ENCODE measurements at regions not wholly inside any gene's neighbourhood (a gene's known extent, or its start where the extent isn't known, plus 50 kb on each side); places are given as distances from the start of the nearest gene placed in this dataset.
"Not testable (repeated sequence)": the region's sequence is repeated elsewhere in the genome, so short reads cannot be mapped to it uniquely, and the experiment has no call there.

DNA sequence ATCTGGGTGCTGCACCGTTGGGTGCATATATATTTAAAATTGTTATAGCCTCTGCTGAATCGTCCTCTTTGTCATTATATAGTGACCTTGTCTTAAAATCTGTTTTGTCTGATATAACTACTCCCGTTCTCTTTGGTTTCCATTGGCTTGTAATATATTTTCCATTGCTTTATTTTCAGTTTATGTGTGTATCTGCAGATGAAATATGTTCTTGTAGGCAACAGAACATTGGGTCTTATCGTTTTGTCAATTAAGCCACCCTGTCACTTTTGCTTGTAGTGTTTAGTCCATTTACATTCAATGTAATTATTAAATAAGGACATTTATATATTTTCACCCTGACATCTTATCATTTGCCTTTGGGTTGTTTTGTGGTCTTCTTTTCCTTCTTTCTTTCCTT, 933.9 kb downstream of the EPHA7 start:
- no peak for DNase-seq

DNA sequence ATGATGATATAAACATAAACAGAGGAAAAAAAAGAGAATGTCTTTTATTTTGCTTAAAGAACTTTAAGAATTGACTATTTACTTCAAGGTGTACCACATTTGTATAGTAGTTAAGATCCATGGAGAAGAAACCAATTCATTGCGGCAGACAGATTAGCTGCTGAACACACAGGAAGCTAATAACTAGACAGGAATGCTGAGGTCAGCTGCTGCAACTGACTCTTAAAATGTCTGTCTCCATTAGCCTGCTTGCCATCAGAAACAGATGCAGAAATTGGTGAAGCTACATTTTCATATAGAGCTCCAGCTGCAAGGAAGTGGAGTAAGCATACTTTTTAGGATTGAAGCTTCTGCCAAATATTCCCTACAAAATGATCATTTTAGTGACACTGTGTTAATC, 939.5 kb downstream of the EPHA7 start:
- no peak for DNase-seq

DNA sequence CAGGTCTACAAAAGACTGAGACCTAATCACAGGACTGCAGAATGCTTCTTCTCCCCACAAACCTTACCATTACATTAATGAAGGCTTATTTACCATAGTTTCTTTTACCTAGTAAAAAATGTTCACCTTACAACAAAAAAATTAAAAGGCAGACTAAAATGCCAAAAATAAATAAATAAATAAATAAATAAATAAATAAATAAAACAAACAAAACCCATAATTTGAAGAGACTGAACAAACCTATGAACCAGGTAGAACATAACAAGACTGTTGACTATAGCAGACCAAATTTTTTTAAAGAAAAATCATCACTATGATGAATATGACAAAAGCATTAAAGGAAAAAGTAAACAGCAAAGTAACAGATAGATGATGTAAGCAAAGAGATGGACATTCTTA, 946.3 kb downstream of the EPHA7 start:
- DNase-seq: no peak

DNA sequence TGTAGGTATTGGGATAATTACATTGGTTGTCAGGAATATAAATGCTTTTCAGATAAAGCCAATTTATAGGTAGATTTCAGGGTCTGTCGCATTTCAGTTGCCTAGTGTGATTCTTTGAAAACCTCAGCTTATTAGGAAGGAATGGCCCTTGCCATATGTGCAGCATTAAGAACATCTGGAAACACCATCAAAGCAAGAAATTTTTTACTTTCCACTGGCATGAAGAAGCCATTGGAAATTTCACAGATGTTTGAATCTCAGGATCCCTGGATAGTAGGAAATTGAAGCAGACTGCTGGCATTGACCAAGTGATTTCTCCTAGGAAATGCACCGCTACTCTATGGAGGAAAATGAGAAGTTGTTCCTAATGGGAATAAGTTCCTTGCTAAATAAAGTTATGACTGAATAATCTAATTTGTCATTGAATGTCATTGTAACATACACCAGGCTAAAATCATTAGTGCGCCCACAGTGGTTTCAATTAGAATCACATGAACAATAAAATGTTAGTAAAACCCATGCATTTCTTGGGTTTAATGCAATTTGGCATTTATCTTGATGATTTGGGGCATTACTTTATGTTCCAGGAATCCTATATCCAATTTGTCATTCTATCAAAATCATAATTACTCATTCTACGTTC, 950.1 kb downstream of the EPHA7 start:
- DNase-seq: no peak

DNA sequence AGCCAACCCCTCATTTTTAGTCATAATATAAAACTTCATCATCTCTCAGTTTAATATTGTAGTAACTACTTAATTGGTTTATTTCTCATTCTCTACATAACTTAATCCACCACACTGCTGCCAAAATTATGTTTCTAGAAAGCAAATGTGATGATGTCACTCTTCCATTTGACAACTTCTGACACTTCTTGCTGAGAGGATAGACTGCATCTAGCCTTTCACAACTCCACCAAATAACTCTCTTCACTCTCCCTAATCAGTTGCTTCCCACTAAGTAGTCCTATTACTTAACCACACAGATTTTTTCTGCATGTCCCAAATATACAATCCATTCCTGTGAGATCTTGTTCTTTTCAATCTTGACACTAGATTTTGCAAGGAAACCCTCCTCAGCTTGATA, 951.3 kb downstream of the EPHA7 start:
- no peak for DNase-seq

DNA sequence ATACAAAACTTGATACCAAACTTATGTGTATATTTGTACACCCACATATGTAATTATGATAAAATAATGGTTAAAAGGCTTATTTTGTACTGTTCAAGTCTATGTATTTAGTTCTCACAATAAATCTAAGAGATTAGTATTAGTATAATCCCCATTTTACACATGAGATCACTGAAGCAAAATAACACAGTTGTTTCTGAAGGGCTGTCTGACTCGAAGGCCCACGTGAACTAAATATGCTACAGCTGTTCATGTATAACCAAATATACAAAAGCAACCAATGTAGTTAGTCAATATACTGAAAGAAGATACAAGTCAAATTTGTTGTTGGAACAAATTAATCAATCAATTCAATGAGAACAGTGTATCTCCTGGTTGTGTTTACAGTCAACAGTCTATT, 959.2 kb downstream of the EPHA7 start:
- no peak for DNase-seq

DNA sequence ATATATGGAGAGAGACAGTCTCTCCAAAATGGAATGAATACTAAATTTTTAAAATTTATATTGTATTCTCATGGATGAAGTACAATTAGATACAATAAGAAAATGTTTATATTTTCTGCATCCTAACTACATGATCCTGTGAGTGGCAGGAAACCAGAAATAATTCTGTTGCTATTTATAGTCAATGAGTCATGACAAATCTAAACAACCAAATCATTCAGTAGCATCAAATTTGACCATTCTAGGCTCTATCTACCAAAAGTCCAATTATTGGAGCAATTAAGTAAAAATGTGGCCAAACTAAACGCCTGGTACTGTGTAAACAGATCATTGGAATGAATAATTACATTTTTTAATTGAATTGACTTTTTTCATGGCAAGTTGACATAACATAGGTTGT, 959.8 kb downstream of the EPHA7 start:
- no peak for DNase-seq

DNA sequence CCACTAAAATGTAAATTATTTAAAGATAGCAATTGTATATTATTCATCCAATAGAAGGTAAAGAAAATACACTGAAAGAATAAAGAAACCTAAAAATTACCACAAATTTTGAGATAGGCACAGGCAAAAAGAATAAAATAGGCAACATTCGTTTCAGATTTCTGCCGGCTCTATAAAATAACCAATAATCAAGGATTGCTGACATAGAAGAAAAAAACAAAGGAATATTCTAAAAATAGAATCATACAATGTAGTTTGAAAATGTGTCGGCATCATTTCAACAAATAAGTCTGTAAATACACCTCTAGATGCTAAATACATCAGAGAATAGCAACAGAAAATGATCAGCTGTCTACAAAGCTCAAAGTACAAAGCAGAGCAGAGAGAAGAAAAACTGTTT, 973.3 kb downstream of the EPHA7 start:
- DNase-seq: no peak

DNA sequence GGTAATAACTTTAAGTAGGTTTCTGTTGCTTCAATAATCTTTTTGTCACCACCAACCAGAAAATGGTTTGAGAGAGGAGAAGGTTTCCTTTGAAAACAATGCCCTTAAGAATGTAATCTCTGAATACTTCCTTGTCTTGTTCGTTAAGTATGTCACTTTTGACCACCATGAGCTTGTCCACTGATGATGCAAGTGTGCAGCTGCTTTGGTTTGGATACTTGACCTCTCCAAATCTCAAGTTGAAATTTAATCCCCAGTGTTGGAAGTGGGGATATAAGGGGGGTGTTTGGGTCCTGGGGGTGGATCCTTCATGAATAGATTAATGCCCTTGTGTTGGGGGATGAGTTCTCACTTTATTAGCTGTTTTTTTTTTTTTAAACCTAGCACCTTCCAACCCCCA, 985.4 kb downstream of the EPHA7 start:
- no peak for DNase-seq

DNA sequence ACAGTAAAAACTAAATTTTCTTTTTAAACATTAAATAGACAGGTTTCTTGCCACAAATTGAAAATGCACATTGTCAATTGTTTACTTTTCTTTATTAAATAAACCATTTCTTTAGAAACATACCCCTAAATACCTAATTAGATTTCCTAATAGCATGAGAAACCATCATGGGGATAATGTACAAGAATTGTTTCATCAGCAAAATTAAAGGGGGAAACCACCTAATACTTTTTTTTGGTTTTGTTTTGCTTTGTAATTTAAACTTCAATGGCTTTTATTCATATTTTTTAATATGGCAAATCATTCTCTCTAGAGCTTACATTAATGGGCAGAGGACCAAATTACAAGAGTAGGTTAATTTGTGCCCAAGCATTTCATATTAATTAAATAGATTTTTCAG, 987.9 kb downstream of the EPHA7 start:
- no peak for DNase-seq

DNA sequence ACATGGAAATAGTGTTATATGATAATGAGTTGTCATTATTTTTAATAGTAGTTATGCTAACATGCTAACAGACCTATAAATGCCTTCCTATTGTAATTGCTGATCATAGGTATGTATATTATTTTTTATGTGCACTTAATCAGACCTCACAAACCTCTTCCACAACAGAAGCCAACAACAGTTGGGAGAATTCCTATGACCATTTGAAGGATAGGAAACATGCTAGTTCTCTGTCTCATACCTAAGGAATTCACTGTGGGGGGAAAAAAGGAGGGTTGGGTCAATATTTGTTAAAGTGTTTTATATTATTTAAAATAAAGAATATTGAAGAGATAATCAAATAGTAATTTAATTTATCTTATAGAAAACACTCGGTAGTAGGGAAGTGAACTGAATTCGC, 990.9 kb downstream of the EPHA7 start:
- DNase-seq: no peak

DNA sequence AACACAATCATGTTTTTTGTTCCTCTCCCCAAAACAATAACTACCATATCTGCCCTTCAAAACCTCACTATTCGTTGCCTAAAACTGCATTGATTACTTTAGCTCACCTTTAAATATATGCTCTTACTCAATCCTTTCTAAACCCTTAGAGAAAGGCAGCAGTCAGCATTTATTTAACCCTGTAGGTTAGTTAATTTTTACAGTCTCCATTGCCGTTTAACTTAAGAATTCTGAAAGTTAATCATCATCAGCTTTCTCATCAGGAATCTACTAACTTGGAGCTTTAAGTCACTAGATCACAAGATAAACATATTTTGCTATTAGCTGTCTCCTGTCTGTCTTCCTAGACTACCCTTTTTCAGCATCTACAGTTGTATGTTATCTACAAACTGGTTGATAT, 991.9 kb downstream of the EPHA7 start:
- no peak for DNase-seq

DNA sequence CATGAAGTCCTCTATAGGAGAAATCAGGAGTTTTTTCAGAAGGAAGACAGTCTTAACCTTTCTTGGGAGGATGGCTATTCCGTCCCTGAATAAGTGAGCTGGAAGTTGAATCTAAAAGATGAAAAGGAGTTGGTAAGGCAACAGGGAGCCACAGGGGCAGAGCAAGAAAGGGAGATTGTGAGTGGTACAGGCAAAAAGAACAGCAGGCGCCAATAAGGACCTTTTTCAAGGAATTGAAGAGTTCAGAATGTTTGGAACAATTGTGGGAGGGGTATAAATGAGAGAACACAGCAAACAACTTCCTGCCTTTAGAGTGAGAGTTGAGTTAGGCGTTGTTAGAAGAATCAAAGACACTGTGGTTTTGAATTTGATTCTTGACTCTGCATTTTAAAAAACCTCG, 1003.7 kb downstream of the EPHA7 start:
- DNase-seq: no peak

DNA sequence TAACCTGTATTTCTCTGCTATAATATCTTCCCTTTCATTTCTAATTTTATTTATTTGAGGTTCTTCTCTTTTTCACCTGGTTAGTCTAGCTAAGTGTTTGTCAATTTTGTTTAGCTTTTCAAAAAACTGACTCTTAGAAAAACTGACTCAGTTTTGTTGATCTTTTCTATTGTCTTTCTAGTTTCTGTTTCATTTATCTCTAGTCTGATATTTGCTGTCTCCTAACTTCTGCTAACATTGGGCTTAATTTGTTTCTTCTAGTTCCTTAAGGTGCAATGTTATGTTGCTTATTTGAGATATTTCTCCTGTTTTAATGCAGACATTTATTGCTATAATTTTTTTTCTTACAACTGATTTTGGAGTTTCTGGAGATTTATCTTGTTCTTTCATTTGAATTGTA, 1011.0 kb downstream of the EPHA7 start:
- no peak for DNase-seq

DNA sequence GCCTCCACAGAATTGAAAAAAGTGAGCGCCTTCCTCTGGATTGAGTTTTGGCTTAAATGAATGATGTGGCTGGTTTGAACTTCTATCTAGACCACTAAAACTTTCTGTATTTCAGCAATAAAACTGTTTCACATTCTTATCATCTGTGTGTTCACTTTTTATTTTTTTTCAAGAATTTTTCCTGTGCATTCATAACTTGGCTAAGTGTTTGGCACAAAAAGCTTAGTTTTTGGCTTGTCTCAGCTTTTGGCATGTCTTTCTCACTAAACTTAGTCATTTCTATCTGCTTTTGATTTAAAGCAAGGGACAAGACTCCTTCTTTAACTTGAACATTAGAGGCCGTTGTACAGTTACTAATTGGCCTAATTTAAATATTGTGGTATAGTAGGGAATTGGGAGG, 1015.1 kb downstream of the EPHA7 start:
- no peak for DNase-seq

DNA sequence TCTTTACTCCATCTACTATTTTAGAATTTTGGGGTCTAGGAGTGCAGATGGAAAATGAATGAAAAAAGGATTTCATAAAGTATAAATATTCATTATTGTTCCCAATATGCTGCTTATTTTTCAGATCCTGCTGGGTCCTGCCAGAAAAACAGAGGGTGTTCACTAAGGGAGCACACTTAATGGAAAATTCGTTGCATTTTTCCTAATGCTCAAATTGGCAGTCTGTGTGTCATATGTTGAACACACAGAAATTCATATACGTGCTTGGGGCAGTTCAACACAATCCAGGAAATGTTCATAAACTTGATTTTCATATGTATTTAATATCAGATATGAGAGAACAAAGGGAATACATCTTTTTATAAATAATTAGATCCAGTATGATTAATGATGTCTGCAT, 1019.4 kb downstream of the EPHA7 start:
- DNase-seq: no peak

DNA sequence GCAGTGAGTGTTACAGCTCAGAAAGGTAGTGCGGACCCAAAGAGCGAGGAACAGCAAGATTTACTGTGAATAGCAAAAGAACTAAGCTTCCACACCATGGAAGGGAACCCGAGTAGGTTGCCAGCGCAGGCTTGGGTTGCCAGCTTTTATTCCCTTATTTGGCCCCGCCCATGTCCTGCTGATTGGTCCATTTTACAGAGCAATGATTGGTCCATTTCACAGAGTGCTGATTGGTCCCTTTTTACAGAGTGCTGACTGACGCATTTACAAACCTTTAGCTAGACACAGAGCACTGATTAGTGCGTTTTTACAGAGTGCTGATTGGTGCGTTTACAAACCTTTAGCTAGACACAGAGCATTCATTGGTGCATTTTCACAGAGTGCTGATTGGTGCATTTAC, 1030.7 kb downstream of the EPHA7 start:
- DNase-seq: not testable (repeated sequence)

DNA sequence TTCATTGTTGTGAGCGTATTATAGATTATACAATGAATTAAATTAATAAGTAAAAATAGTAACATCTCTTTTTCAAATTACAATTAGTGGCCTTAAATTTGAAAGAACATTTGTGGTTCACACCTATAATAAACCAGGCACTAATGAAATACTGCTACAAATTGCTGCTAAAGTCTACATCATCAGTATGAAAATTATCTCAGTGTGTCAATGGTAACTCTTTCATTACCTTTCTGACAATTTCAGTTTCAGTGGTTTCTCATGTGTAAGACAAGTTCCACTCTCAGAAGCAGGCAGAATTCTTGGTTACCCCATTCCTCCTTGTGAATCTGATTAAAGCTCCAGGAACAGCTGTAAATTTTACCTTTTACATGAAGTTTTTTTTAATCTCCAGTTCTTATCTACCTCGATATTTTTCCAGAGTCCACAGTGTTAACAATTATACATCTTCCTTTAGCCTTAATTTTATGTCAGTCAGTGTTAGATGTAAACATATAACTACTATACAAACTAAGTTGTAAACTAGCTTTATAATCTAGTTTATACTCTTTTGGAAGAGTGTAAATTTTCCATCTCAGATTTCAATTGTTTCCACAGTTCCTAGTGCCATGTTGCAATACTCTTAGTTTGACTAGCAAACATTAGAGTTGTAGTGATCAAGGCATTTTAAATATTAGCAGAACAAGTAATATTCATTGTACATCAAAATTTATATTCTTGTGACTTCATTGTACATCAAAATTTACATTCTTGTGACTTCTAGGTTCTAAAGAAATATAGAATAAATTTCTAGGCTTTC, 1038.4 kb downstream of the EPHA7 start:
- no peak for DNase-seq

DNA sequence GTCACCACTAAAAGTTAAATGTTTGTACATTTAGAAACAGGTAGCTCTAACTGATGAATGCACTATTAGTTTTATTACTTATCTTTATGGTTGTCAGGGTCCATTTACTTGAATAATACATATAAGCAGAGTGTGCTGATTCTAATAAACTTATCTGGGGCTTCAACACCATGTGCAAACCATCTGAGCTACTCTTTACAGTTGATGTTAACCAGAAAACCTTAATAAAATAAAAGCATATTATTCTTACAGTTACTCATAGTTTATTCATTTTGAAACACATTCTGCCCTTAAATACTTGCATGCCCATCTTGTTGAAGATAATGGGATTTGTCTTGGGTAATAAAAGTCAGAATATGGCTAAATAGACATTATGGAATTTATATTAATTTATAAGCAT, 1042.2 kb downstream of the EPHA7 start:
- no peak for DNase-seq

DNA sequence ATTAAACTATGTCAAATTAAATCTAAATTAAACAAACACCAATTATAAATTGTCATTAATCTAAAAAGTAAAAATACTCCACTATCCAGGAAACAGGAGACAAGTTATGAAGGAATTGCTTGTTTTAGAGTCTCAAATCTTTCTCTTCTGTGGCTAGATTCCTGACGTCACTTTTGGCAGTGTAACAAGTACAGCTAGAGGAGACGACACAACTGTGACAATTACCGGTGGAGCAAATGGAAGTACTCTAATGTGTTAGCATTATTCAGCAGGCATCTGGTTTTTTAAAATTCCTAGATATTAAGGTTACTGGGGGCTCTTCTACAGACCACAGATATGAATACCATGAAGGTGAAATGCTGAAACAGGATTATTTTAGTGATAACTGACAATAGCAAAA, 1042.7 kb downstream of the EPHA7 start:
- no peak for DNase-seq

DNA sequence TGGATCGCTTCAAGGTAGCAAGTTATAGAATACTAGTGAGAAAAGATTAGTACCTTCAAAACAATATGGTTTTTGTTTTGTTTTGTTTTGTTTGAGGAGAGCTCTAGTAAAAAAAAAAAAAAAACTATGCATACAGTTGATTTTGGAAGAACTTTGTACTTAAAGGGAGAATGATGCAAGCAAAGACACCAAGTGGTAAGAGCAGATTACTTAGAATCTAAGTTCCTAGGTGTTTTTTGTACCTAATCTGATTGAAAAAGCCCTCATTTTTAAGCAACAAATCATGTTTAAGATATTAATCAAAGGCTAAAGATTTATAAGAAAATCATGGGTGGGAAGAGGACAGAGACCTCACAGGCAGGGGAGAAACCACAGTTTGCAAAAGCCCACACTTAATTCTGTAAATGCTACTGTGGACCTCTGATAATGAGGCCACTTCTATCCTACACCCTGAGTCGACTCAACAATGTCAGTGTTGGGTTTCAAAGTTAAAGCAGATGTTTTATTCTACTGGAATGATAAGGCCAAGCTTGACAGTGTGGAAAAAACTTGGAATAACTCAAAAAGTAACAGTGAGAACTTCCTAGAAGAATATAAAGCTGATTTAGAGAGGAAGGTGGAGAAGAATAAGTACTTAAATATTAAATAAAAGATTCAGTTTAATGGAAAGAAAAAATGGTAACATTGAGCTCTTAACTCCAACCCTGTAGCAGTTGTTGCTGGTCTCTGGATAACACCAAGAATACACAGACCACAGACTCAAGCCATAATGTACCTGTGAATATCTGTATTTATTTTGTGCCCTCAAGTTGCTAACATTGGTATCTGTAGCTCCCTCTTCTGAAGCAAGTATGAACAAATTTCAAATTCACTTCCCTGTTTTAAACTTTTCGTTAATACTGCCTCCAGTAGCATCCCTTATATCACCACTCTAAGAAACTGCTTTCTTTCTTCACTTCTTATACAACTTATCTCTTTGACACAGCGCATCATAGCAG, 1047.8 kb downstream of the EPHA7 start:
- no peak for DNase-seq

DNA sequence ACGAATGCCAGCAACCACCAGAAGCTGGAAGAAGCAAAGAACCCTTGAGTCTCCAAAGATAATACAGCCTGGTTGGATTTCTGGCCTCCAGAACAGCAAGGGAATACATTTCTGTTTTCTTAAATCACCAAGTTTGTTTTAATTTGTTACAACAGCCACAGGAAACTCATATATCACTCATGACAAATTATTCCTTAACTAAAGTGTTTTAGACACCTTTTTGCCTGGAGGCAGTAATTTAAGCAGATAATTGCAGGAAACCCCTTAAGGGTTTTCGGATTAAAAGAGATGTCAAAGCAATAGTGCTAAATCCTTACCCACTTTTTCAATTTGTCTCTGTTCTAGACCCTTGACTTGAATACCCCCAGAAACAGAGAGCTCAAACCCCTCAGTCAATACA, 1050.0 kb downstream of the EPHA7 start:
- no peak for DNase-seq

DNA sequence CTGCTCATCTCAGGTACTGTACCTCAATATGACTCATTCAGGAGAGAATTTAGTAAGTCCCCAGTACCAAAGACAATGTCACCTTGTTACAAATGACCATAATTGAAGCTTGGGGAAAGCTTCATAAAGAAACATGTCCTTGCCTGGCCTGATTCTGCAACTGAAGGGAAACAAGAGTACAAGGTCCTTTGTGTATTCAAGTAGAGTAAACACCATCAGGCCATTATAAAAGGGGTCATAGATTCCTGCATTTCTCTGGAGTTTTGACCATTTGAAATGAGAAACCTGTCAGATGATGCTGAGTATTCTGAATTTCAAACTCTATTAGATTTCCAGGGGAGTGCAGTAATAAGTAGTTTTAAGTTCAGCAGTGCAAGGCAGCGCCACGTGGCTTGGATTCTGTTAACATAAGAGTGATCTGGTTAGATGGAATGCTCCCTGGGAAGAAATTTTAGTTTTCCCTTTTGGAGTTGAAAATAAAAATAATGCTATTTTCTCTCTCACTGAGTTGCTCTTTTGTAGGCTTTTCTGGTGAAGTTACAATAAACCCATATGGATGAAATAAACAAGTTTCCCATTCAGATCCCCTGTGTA, 1054.3 kb downstream of the EPHA7 start:
- no peak for DNase-seq

Data from stimulated activated CD4-positive, alpha-beta T cell treated with anti-CD3 and anti-CD28 coated beads, Interleukin-2, amount 100 ng/mL, for 24 hours (primary cell).